Keratinocyte (primary cell): ENCODE measurements at regions not wholly inside any gene's neighbourhood (a gene's known extent, or its start where the extent isn't known, plus 50 kb on each side); places are given as distances from the start of the nearest gene placed in this dataset.
A peak's percentile ranks its signal among the peaks of the same experiment; 100 is the strongest.

ENCODE experiments used
- DNase-seq: peaks from one replicate; pipeline ENCODE4 v3.0.0-alpha.2; 2011; ENCODE audit warnings: low read depth, missing footprints, low spot score
- FAIRE-seq: peaks from 2 replicates; lab custom pipeline; 2011; peaks lifted over from hg19 to GRCh38; lab: Jason Lieb, UNC
- H2AFZ ChIP-seq: 2 replicates; pipeline ENCODE4 v1.6.0; 2012; ENCODE audit warnings: low read length, control low read depth, inconsistent platforms; ENCODE audit not compliant: control insufficient read depth
- H3K27ac ChIP-seq: 2 replicates; pipeline ENCODE4 v1.5.1; 2011; ENCODE audit warnings: low read length; ENCODE audit not compliant: control insufficient read depth, insufficient read depth
- H3K27me3 ChIP-seq: 3 replicates; pipeline ENCODE4 v1.6.0; 2011; ENCODE audit warnings: low read length; ENCODE audit not compliant: control insufficient read depth, insufficient read depth; ENCODE audit errors: extremely low read depth
- H3K36me3 ChIP-seq, 2 experiments: 2 replicates in 1 of 2; 3 replicates in 1 of 2; pipeline ENCODE4 v1.5.1; 2011; ENCODE audit warnings: low read length in 2 of 2, mild to moderate bottlenecking in 1 of 2; ENCODE audit not compliant: control insufficient read depth in 2 of 2, insufficient read depth in 2 of 2; ENCODE audit errors: extremely low read depth in 1 of 2
- H3K4me1 ChIP-seq: 3 replicates; pipeline ENCODE4 v1.5.1; 2011; ENCODE audit warnings: low read length; ENCODE audit not compliant: control insufficient read depth, insufficient read depth; ENCODE audit errors: extremely low read depth
- H3K4me2 ChIP-seq: 3 replicates; pipeline ENCODE4 v1.6.0; 2011; ENCODE audit warnings: low read depth, low read length; ENCODE audit not compliant: control insufficient read depth, insufficient read depth; ENCODE audit errors: extremely low read depth
- H3K4me3 ChIP-seq, 3 experiments: fragments of 200-600 bp in 1 of 3; sonication (generic) in 1 of 3; 2 replicates in 2 of 3; 3 replicates in 1 of 3; pipeline ENCODE4 v1.5.1; 2011 to 2016; ENCODE audit warnings: low read length in 3 of 3, mild to moderate bottlenecking in 3 of 3, control low read depth in 2 of 3, inconsistent platforms in 1 of 3, low read depth in 1 of 3, mixed read lengths in 1 of 3, mixed run types in 1 of 3, moderate library complexity in 1 of 3; ENCODE audit not compliant: control insufficient read depth in 2 of 3, insufficient read depth in 2 of 3; ENCODE audit errors: extremely low read depth in 1 of 3
- H3K79me2 ChIP-seq: 2 replicates; pipeline ENCODE4 v1.6.0; 2012; ENCODE audit warnings: low read length; ENCODE audit not compliant: control insufficient read depth, insufficient read depth
- H3K9ac ChIP-seq: 3 replicates; pipeline ENCODE4 v1.6.0; 2011; ENCODE audit warnings: low read length; ENCODE audit not compliant: control insufficient read depth, insufficient read depth; ENCODE audit errors: extremely low read depth
- H3K9me1 ChIP-seq: 3 replicates; pipeline ENCODE4 v1.6.0; 2011; ENCODE audit warnings: low read length; ENCODE audit not compliant: control insufficient read depth, insufficient read depth; ENCODE audit errors: extremely low read depth
- H3K9me3 ChIP-seq: 2 replicates; pipeline ENCODE4 v1.5.1; 2012; ENCODE audit warnings: low read depth, low read length; ENCODE audit not compliant: control insufficient read depth
- H4K20me1 ChIP-seq: 3 replicates; pipeline ENCODE4 v1.6.0; 2011; ENCODE audit warnings: low read length; ENCODE audit not compliant: control insufficient read depth, insufficient read depth; ENCODE audit errors: extremely low read depth
- CTCF ChIP-seq, 3 experiments: IDR thresholded peaks in 1 of 3; conservative IDR thresholded peaks in 1 of 3; optimal IDR thresholded peaks in 1 of 3; 2 replicates in 2 of 3; 3 replicates in 1 of 3; pipeline versions ENCODE3 to v1.5.1; 2011; ENCODE audit warnings: low read length in 3 of 3, mild to moderate bottlenecking in 3 of 3, moderate library complexity in 2 of 3, control low read depth in 1 of 3, inconsistent platforms in 1 of 3; ENCODE audit not compliant: insufficient read depth in 2 of 3; ENCODE audit errors: extremely low read depth in 1 of 3
- EZH2 ChIP-seq: IDR thresholded peaks from one replicate; pipeline ENCODE4 v1.6.1; 2012; ENCODE audit warnings: inconsistent platforms, mild to moderate bottlenecking, low read length, moderate library complexity
- dilution Hi-C: fragments of 300-500 bp; cut with MboI; formaldehyde crosslinking; loops from one replicate; pipeline ENCODE4 v1.7.0; 2020; ENCODE audit warnings: low sequenced_read_pairs; ENCODE audit not compliant: extremely low pct_ligation_motif_present

GRCh38 chr21:35777081-35777480 is 283.2 kb downstream of the SETD4 start:
- H3K9me1 ChIP-seq, result no peaks in the 10 kb centered on the region
- no peak overlapping the region for H2AFZ ChIP-seq
- H3K36me3 ChIP-seq, result no peaks in the 10 kb centered on the region
- no peaks in the 10 kb centered on the region for H3K27me3 ChIP-seq
- no peak for FAIRE-seq
- no peaks in the 10 kb centered on the region for H3K79me2 ChIP-seq
- no peak for TF ChIP-seq EZH2
- no peak for TF ChIP-seq CTCF (optimal IDR thresholded peaks at IDR 0.05 in 1 of 3, IDR thresholded peaks at IDR 0.05 in 1 of 3, conservative IDR thresholded peaks at IDR 0.05 in 1 of 3; ENCODE audit: extremely low read depth in 1 of 3, insufficient read depth in 2 of 3, low read length in 3 of 3)
- H3K4me1 ChIP-seq, result peaks cover 14% of the 10 kb centered on the region
- no peak overlapping the region for H3K4me3 ChIP-seq
- no peaks in the 10 kb centered on the region for H3K9me3 ChIP-seq
- H3K27ac ChIP-seq, result no peak overlapping the region
- H4K20me1 ChIP-seq, result no peaks in the 10 kb centered on the region
- no peak overlapping the region for H3K9ac ChIP-seq
- no peak for DNase-seq
- dilution Hi-C loops, result no loop called here
- no peak overlapping the region for H3K4me2 ChIP-seq

- H3K36me3 ChIP-seq, result no peaks in the 10 kb centered on the region
- H3K27ac ChIP-seq, result no peak overlapping the region
- no peak overlapping the region for H2AFZ ChIP-seq
- TF ChIP-seq CTCF (optimal IDR thresholded peaks at IDR 0.05 in 1 of 3, IDR thresholded peaks at IDR 0.05 in 1 of 3, conservative IDR thresholded peaks at IDR 0.05 in 1 of 3; ENCODE audit: extremely low read depth in 1 of 3, insufficient read depth in 2 of 3, low read length in 3 of 3) (no peak), EZH2 (no peak)
- no peaks in the 10 kb centered on the region for H3K79me2 ChIP-seq
- dilution Hi-C loops, result no loop called here
- peaks cover 14% of the 10 kb centered on the region for H3K4me1 ChIP-seq
- H3K27me3 ChIP-seq, result no peaks in the 10 kb centered on the region
- H3K9ac ChIP-seq, result no peak overlapping the region
- peak; percentile 94 for FAIRE-seq
- peak; percentile 50 for DNase-seq
- H4K20me1 ChIP-seq, result no peaks in the 10 kb centered on the region
- H3K4me2 ChIP-seq, result peak overlapping the region; percentile 39
- H3K9me1 ChIP-seq, result no peaks in the 10 kb centered on the region
- no peak overlapping the region for H3K4me3 ChIP-seq
- no peaks in the 10 kb centered on the region for H3K9me3 ChIP-seq
Observed at GRCh38 chr21:35775778-35776544, 284.4 kb downstream of the SETD4 start.
